Inferior parietal cortex (tissue), 1 donor: ENCODE measurements at regions not wholly inside any gene's neighbourhood (a gene's known extent, or its start where the extent isn't known, plus 50 kb on each side); places are given as distances from the start of the nearest gene placed in this dataset.
"Not testable (repeated sequence)": the region's sequence is repeated elsewhere in the genome, so short reads cannot be mapped to it uniquely, and the experiment has no call there.

Source experiments
- DNase-seq: peaks from one replicate; pipeline ENCODE4 v3.0.0-alpha.2; 2016; ENCODE audit errors: extremely low spot score

DNA sequence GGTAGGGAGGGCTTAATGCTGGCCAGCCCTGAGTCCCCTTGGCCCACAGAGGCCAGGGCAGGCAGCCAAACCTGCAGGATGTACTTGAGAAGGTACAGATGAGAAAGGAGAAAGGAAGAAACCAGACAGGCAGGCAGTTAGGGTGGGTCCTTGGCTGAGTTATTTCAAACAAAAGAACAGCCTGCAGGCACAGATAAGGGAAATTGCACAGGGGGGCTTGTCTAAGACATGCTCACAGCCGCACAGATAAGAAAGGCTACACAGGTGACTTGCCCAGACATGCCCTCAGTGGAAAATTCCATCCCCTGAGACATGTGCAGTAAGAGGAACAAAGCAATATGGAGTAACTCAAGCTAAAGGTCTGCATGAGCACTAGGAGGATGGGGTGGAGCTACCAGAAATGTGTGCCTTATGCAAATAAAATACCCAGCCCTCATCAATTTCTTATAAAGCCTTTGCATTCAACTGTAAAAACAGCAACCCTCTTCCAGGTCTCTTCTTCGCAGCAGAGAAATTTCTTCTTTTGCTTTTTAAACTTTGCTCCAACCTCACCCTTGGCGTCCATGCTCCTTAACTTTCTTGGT lies 158.2 kb upstream of the RGS6 start:
- no peak for DNase-seq

- no peak for DNase-seq
Observed at GRCh38 chr14:71776471-71777360, 155.5 kb upstream of the RGS6 start.

DNA sequence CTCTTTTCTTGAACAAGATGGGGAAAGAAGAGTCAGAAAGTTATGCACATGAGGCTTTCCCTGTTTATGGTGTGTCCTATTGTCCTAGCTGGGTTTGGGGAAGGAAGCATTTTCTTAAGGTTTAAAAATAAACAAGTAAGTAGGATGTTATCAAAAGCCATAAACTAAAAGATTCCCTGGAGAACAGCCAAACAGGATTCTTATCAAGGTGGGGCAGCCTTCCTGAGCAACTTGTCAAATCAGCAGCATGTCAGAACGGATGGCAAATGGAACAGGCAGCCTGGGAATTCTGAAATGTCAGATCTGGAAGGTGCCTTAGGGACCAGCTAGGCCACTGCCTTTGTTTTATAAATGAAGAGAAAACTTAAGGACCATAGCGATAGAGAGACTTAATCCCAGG lies 152.2 kb upstream of the RGS6 start:
- no peak for DNase-seq

GRCh38 chr14:71780822-71781221 lies 151.4 kb upstream of the RGS6 start:
- DNase-seq, result no peak

GRCh38 chr14:71783088-71783487 lies 149.1 kb upstream of the RGS6 start:
- DNase-seq, result no peak

DNA sequence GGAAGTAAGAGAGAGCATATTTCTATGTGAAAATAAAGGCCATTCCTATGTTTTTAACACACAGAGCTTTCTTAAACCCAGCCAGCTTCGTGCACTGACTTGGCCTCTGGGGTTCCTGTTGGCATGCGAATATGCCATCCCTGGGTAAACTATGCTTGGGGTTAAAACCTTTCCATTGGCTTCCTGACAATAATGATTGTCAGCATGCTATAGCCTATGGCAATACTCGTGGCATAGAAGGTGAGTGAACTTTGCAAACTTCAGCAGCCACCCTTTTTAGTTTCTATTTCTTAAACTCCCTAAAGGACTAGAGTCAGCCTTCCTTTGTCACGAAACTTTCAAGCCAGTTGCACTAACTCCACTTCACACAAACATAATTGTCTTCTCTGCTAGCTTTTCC lies 148.4 kb upstream of the RGS6 start:
- no peak for DNase-seq

DNA sequence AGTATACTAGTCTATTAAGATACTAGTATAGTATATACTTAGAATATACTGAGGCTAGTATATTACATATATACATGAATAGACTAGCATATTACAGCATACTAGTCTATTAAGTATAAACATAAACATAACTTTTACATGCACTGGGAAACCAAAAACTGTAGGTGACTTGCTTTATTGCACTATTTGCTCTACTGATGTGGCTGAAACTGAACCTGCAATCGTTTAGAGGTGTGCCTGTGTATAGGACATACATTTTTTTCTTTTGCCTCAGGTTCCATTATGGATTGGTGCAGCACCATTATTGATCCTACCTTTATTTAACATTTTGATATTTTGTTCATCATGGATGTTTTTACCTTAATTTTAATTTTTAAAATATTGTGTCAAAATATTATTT lies 143.2 kb upstream of the RGS6 start:
- DNase-seq, result no peak

GRCh38 chr14:71799841-71800240 lies 132.4 kb upstream of the RGS6 start:
- DNase-seq, result no peak

GRCh38 chr14:71800878-71801277 lies 131.4 kb upstream of the RGS6 start:
- DNase-seq, result no peak

DNA sequence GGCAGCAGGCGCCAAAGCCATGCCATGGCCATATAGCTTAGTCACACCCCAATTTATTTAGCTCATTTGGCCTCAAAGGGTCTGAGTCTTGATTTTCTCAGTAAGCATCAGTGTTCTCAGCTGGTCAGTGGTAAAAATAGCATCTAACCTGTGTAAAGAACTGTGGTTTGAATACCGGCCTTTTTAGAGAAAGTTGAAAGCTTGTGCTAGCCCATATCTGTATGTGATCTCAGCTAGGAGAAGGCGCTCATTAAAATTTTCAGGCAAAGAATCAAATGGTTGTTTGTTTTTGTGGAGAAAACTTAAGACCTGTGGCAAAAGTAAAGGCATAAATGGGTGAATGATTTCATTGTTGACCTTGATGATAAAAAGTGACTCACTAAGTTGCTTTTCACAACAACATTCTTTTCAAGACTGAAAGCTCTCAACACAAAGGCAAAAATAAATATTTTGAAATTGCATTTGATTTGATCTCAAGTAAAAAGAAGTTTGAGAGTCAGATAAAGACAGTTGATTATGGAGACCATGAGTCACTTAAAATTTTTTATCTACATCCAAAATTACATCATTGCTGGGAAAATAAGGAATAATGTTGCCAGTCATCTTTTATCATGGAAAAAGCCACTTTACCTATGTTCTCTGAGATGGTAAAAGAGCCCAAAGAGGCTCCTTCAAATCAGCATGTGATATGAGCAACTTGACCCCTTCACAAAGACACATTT lies 128.5 kb upstream of the RGS6 start:
- no peak for DNase-seq

GRCh38 chr14:71804992-71805391 lies 127.2 kb upstream of the RGS6 start:
- no peak for DNase-seq

DNA sequence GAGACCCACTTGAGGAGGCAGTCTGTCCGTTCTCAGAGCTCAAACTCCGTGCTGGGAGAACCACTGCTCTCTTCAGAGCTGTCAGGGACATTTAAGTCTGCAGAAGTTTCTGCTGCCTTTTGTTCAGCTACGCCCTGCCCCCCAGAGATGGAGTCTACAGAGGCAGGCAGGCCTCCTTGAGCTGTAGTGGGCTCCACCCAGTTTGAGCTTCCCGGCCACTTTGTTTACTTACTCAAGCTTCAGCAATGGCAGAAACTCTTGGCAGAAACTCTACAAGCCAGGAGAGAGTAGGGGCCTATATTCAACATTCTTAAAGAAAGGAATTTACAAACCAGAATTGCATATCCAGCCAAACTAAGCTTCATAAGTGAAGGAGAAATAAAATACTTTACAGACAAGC lies 125.2 kb upstream of the RGS6 start:
- DNase-seq, result not testable (repeated sequence)

DNA sequence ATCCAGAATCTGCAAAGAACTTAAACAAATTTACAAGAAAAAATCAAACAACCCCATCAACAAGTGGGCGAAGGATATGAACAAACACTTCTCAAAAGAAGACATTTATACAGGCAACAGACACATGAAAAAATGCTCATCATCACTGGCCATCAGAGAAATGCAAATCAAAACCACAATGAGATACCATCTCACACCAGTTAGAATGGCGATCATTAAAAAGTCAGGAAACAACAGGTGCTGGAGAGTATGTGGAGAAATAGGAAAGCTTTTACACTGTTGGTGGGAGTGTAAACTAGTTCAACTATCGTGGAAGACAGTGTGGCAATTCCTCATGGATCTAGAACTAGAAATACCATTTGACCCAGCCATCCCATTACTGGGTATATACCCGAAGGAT lies 121.4 kb upstream of the RGS6 start:
- not testable (repeated sequence) for DNase-seq

DNA sequence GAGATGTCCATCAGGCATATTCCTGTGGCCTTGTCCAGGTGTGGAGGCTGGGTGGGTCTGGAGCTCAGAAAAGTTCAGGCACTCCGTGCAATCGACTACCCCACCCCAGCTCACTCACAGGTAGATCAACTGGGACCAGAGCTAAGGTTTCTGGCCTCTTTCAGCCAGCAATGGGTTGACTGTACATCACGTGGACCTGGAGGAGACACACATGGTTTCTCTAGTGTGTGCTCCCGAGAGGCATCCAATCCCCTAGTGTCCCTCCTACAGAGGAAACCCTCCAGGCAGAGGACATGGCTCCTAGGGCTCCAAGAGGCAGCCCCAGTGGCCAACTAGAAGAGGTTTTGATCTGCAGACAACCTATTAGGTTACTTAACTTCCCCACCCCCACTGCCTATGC lies 119.5 kb upstream of the RGS6 start:
- DNase-seq, result no peak

- no peak for DNase-seq
Observed at GRCh38 chr14:71815110-71815509, 117.1 kb upstream of the RGS6 start.

DNA sequence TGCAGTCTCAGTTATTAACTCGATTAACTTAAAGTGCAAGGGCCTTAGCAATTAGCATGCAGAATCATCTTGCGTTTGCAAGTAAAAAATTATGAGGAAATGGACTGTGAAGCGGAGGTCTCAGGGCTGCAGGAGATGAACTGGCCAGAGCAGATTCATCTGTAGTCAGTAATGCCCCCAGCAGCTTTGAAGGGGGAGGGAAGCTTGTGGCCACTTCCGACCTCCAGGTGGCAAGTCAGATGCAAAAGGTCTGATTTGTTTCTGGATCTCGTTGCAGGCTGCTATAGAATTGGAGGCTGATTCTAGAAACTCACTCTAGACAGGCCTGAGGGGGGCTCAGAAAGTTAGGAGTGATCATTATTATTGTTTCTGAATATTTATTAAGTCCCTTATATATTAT lies 107.4 kb upstream of the RGS6 start:
- DNase-seq, result no peak

- DNase-seq, result no peak
Observed at GRCh38 chr14:71833476-71833875, 98.8 kb upstream of the RGS6 start.

- DNase-seq, result no peak
Observed at GRCh38 chr14:71834284-71835204, 97.7 kb upstream of the RGS6 start.

GRCh38 chr14:71852181-71852580 lies 80.0 kb upstream of the RGS6 start:
- no peak for DNase-seq

GRCh38 chr14:71855399-71856036 lies 76.7 kb upstream of the RGS6 start:
- peak; percentile 48 for DNase-seq

GRCh38 chr14:71856199-71856919 lies 75.9 kb upstream of the RGS6 start:
- no peak for DNase-seq
